K562 (cell line): ENCODE measurements at regions not wholly inside any gene's neighbourhood (a gene's known extent, or its start where the extent isn't known, plus 50 kb on each side); places are given as distances from the start of the nearest gene placed in this dataset.

Experiments
- ATAC-seq: fragments of 200-7000 bp; cut with Tn5 transposase; 3 replicates; pipeline ENCODE4 v1.9.1; 2020; ENCODE audit warnings: moderate library complexity
- BruUV-seq: library from RNA; stranded (reverse); fragments of 400-500 nt; replicated peaks from 2 replicates; lab custom pipeline; 2021; lab: Mats Ljungman, UMichigan
- CTCF ChIA-PET: fragments of 300-600 bp; formaldehyde crosslinking; extraction: SDS; loops from one replicate; lab custom pipeline; 2021; ENCODE audit warnings: low intra/inter-chr PET ratio; lab: Yijun Ruan, JAX
- POLR2A ChIA-PET: fragments of 300-600, 350-650 bp; sonication (Branson Sonifier 250); formaldehyde crosslinking; extraction: SDS; loops from one replicate; lab custom pipeline; 2021; ENCODE audit warnings: antibody characterized with exemption, inconsistent platforms; lab: Yijun Ruan, JAX
- DNase-seq, 4 experiments: peaks; one replicate each; pipeline versions ENCODE4 v3.0.0 to v3.0.0-alpha.2; 2011 to 2018; ENCODE audit warnings: low spot score in 3 of 4, mixed read lengths in 3 of 4; ENCODE audit errors: extremely low read depth in 1 of 4
- FAIRE-seq: peaks from 2 replicates; lab custom pipeline; 2011; peaks lifted over from hg19 to GRCh38; lab: Jason Lieb, UNC
- H2AFZ ChIP-seq: 2 replicates; pipeline ENCODE4 v1.6.0; 2011; ENCODE audit warnings: low read depth, low read length, control low read depth, inconsistent platforms
- H3K27ac ChIP-seq: fragments of 200-600 bp; 3 replicates; pipeline ENCODE4 v1.8.0; 2011; ENCODE audit warnings: low read depth, mild to moderate bottlenecking, control low read depth, inconsistent platforms, low read length, moderate library complexity, mixed read lengths; ENCODE audit errors: extremely low read depth
- H3K27me3 ChIP-seq, 2 experiments: fragments of 300-600 bp in 1 of 2; 2 replicates in 1 of 2; 3 replicates in 1 of 2; pipeline versions ENCODE4 v1.6.0 to v1.8.0; 2011; ENCODE audit warnings: inconsistent platforms in 2 of 2, low read length in 2 of 2, mild to moderate bottlenecking in 1 of 2, mixed read lengths in 1 of 2, moderate library complexity in 1 of 2; ENCODE audit not compliant: control insufficient read depth in 2 of 2, insufficient read depth in 2 of 2
- H3K36me3 ChIP-seq: fragments of 300-600 bp; 3 replicates; pipeline ENCODE4 v1.8.0; 2011; ENCODE audit warnings: mild to moderate bottlenecking, low read length, inconsistent platforms; ENCODE audit not compliant: control insufficient read depth, insufficient read depth
- H3K4me1 ChIP-seq, 2 experiments: fragments of 200-600 bp in 1 of 2; replicated peaks in 1 of 2; 2 replicates in 1 of 2; 3 replicates in 1 of 2; pipeline versions ENCODE4 v1.5.1 to v1.8.0; 2011; ENCODE audit warnings: inconsistent platforms in 2 of 2, low read length in 2 of 2, mild to moderate bottlenecking in 1 of 2, mixed read lengths in 1 of 2, moderate library complexity in 1 of 2; ENCODE audit not compliant: control insufficient read depth in 2 of 2, insufficient read depth in 2 of 2
- H3K4me2 ChIP-seq: 2 replicates; pipeline ENCODE4 v1.6.1; 2011; ENCODE audit warnings: low read length, control low read depth, inconsistent platforms, mixed read lengths; ENCODE audit not compliant: insufficient read depth
- H3K4me3 ChIP-seq: fragments of 200-600 bp; sonication (generic), shearing (Covaris generic); 2 replicates; pipeline ENCODE4 v1.5.1; 2016; ENCODE audit warnings: control low read depth, inconsistent platforms
- H3K79me2 ChIP-seq: fragments of 200-600 bp; 3 replicates; pipeline ENCODE4 v1.8.0; 2011; ENCODE audit warnings: low read length, inconsistent platforms; ENCODE audit not compliant: control insufficient read depth, insufficient read depth
- H3K9ac ChIP-seq, 2 experiments: 2 replicates each; pipeline versions ENCODE4 v1.6.0 to v1.6.1; 2011; ENCODE audit warnings: low read depth in 2 of 2, low read length in 2 of 2, control low read depth in 1 of 2, inconsistent platforms in 1 of 2, mild to moderate bottlenecking in 1 of 2, mixed read lengths in 1 of 2; ENCODE audit not compliant: insufficient read depth in 1 of 2
- H3K9me1 ChIP-seq: one replicate; pipeline ENCODE4 v1.6.0; 2011; ENCODE audit warnings: inconsistent platforms, mild to moderate bottlenecking, low read length, moderate library complexity; ENCODE audit not compliant: control insufficient read depth, insufficient read depth
- H3K9me3 ChIP-seq: replicated peaks from 2 replicates; pipeline ENCODE4 v1.5.1; 2011; ENCODE audit warnings: low read depth, low read length, inconsistent platforms; ENCODE audit not compliant: control insufficient read depth, insufficient read depth
- H4K20me1 ChIP-seq: replicated peaks from 2 replicates; pipeline ENCODE4 v1.6.1; 2011; ENCODE audit warnings: low read length, inconsistent platforms, mixed read lengths; ENCODE audit not compliant: control insufficient read depth, insufficient read depth
- HDAC3 ChIP-seq: fragments of 450-650 bp; IDR thresholded peaks from 2 replicates; pipeline ENCODE4 v1.6.1; 2018; ENCODE audit warnings: borderline replicate concordance, mild to moderate bottlenecking, moderate library complexity; ENCODE audit not compliant: partially characterized antibody
- MTF1 ChIP-seq: fragments of 250-450 bp; sonication (Bioruptor Pico); IDR thresholded peaks from 2 replicates; pipeline ENCODE4 v1.9.0; 2021; ENCODE audit warnings: moderate library complexity, mild to moderate bottlenecking, inconsistent platforms, borderline replicate concordance
- TCF7L2 ChIP-seq: fragments of 150-350 bp; IDR thresholded peaks from 2 replicates; pipeline ENCODE4 v1.6.1; 2016; ENCODE audit warnings: low read depth, mild to moderate bottlenecking, low read length, moderate library complexity
- TEAD4 ChIP-seq, 2 experiments: sonication (generic) in 1 of 2; formaldehyde crosslinking in 1 of 2; IDR thresholded peaks; 2 replicates each; pipeline versions ENCODE4 v1.6.1 to v1.8.0; 2012 to 2022; ENCODE audit warnings: borderline replicate concordance in 1 of 2, inconsistent platforms in 1 of 2, low read length in 1 of 2, mild to moderate bottlenecking in 1 of 2, missing genetic modification reagents in 1 of 2
- ZNF3 ChIP-seq: fragments of 250-450 bp; sonication (Bioruptor Pico); IDR thresholded peaks from 2 replicates; pipeline ENCODE4 v1.5.0; 2021; ENCODE audit warnings: mild to moderate bottlenecking, moderate library complexity
- ZNF444 ChIP-seq: fragments of 250-450 bp; sonication (Bioruptor Pico); IDR thresholded peaks from 2 replicates; pipeline ENCODE4 v1.4.0; 2020; ENCODE audit warnings: mild to moderate bottlenecking, moderate library complexity
- WGBS: fragments of 100-300 bp; shearing (Covaris generic); methylation state at CpG from one replicate; pipeline ENCODE4 v1.1.6; 2016; ENCODE audit warnings: low coverage, mixed read lengths; ENCODE audit not compliant: insufficient coverage; ENCODE audit errors: missing lambda C conversion rate; 5-methylcytosine and 5-hydroxymethylcytosine counted together
- in situ Hi-C: fragments of 300-500 bp; cut with MboI; formaldehyde crosslinking; loops from 4 replicates; pipeline ENCODE4 v1.15.0; 2018; ENCODE audit warnings: inconsistent platforms, mixed read lengths
- intact Hi-C: fragments of 100-400 bp; cut with micrococcal nuclease; formaldehyde crosslinking; loops from 2 replicates; pipeline ENCODE4 v1.14.2; 2022
- TF ChIP-seq, protein P1 (sequence below): IDR thresholded peaks from 2 replicates; pipeline ENCODE4 v1.6.1; 2016; ENCODE audit warnings: missing genetic modification characterization, missing compliant biosample characterization

DNA sequence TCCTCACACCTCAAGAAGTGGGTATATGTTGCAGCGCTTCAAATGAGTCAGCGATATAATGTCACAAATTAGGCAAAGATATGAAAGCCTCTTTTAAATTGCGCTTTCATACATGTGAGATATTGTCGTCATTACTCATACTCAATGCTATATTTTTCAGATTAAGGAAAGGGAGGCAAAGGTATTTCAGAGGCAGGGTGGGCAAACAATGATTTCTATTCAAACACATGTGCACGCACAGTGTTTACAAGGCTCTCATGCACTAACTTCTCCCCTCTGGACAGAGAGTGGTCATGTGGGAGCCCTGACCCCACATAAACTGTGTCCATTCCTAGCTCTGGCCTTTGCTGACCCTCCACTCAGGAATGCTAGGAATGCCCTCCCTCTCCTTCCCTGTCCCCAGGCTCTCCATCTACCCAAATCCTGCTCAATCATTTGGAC, 112.1 kb upstream of the TMEM170B start:
- CTCF ChIA-PET, result no interaction called here
- FAIRE-seq, result no peak
- no peak overlapping the region for H3K4me2 ChIP-seq
- no TSS peak for BruUV-seq
- no peaks in the 10 kb centered on the region for H3K36me3 ChIP-seq
- H3K4me3 ChIP-seq, result no peak overlapping the region
- no peaks in the 10 kb centered on the region for H3K4me1 ChIP-seq
- H3K9me3 ChIP-seq, result no peaks in the 10 kb centered on the region
- H3K79me2 ChIP-seq, result no peaks in the 10 kb centered on the region
- in situ Hi-C loops, result no loop called here
- TF ChIP-seq HDAC3 (no peak), MTF1 (CRISPR knock-in tag) (no peak), TEAD4 (IDR thresholded peaks at IDR 0.05; ENCODE audit: low read length) (no peak), TEAD4 (CRISPR knock-in tag; IDR thresholded peaks at IDR 0.05; ENCODE audit: borderline replicate concordance) (no peak), TCF7L2 (no peak), ZNF444 (CRISPR knock-in tag) (no peak), ZNF3 (CRISPR knock-in tag) (no peak)
- TF ChIP-seq, protein P1, sequence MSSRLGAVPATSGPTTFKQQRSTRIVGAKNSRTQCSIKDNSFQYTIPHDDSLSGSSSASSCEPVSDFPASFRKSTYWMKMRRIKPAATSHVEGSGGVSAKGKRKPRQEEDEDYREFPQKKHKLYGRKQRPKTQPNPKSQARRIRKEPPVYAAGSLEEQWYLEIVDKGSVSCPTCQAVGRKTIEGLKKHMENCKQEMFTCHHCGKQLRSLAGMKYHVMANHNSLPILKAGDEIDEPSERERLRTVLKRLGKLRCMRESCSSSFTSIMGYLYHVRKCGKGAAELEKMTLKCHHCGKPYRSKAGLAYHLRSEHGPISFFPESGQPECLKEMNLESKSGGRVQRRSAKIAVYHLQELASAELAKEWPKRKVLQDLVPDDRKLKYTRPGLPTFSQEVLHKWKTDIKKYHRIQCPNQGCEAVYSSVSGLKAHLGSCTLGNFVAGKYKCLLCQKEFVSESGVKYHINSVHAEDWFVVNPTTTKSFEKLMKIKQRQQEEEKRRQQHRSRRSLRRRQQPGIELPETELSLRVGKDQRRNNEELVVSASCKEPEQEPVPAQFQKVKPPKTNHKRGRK (tag), result no peak
- intact Hi-C loops, result no loop called here
- no peaks in the 10 kb centered on the region for H3K9me1 ChIP-seq
- H3K27me3 ChIP-seq, result peaks cover 2 to 3% of the 10 kb centered on the region in 2 experiments; a peak in 2 of 5 replicates
- POLR2A ChIA-PET, result no interaction called here
- H3K27ac ChIP-seq, result no peak overlapping the region
- DNase-seq, result no peak
- H4K20me1 ChIP-seq, result no peaks in the 10 kb centered on the region
- no peak overlapping the region for H2AFZ ChIP-seq
- WGBS, result 0% methylated on average over 5 of the region's 5 CpGs
- no peak overlapping the region for H3K9ac ChIP-seq
- ATAC-seq, result no peak
